ENCODE measurements at regions not wholly inside any gene's neighbourhood (a gene's known extent, or its start where the extent isn't known, plus 50 kb on each side); places are given as distances from the start of the nearest gene placed in this dataset.

- no peak for TF ChIP-seq CTCF (conservative IDR thresholded peaks at IDR 0.05; ENCODE audit: low read length)
- H3K4me3 ChIP-seq (ENCODE audit: low read length): no peak overlapping the region
- no peak for DNase-seq (ENCODE audit: low read depth)
Observed at GRCh38 chr5:146986469-146986868, 107.9 kb upstream of the PPP2R2B start.

- H3K4me3 ChIP-seq (ENCODE audit: low read length): no peak overlapping the region
- no peak for TF ChIP-seq CTCF (conservative IDR thresholded peaks at IDR 0.05; ENCODE audit: low read length)
- no peak for DNase-seq (ENCODE audit: low read depth)
Observed at GRCh38 chr5:146993876-146994530, 115.4 kb upstream of the PPP2R2B start.

GRCh38 chr5:146995878-146996277, 117.3 kb upstream of the PPP2R2B start:
- no peak for TF ChIP-seq CTCF (conservative IDR thresholded peaks at IDR 0.05; ENCODE audit: low read length)
- H3K4me3 ChIP-seq (ENCODE audit: low read length): no peak overlapping the region
- DNase-seq (ENCODE audit: low read depth): no peak

- TF ChIP-seq CTCF (conservative IDR thresholded peaks at IDR 0.05; ENCODE audit: low read length): no peak
- no peak for DNase-seq (ENCODE audit: low read depth)
- H3K4me3 ChIP-seq (ENCODE audit: low read length): no peak overlapping the region
Observed at GRCh38 chr5:147015405-147015804, 136.8 kb upstream of the PPP2R2B start.

GRCh38 chr5:147017191-147017590, 138.6 kb upstream of the PPP2R2B start:
- no peak for DNase-seq (ENCODE audit: low read depth)
- no peak for TF ChIP-seq CTCF (conservative IDR thresholded peaks at IDR 0.05; ENCODE audit: low read length)
- H3K4me3 ChIP-seq (ENCODE audit: low read length): no peak overlapping the region

GRCh38 chr5:147017621-147018020, 139.1 kb upstream of the PPP2R2B start:
- H3K4me3 ChIP-seq (ENCODE audit: low read length): no peak overlapping the region
- DNase-seq (ENCODE audit: low read depth): no peak
- no peak for TF ChIP-seq CTCF (conservative IDR thresholded peaks at IDR 0.05; ENCODE audit: low read length)

- TF ChIP-seq CTCF (conservative IDR thresholded peaks at IDR 0.05; ENCODE audit: low read length): no peak
- no peak for DNase-seq (ENCODE audit: low read depth)
- H3K4me3 ChIP-seq (ENCODE audit: low read length): no peak overlapping the region
Observed at GRCh38 chr5:147018812-147019211, 140.3 kb upstream of the PPP2R2B start.
